Esophagus muscularis mucosa (tissue), 4 donors: ENCODE measurements at regions not wholly inside any gene's neighbourhood (a gene's known extent, or its start where the extent isn't known, plus 50 kb on each side); places are given as distances from the start of the nearest gene placed in this dataset.

Experiments used
- CTCF ChIP-seq, 3 experiments: fragments of 200-600 bp in 2 of 3; fragments of 450-650 bp in 1 of 3; sonication (generic) in 2 of 3; IDR thresholded peaks; one replicate each; pipeline ENCODE4 v1.5.1; 2017 to 2019; ENCODE audit warnings: antibody characterized with exemption in 3 of 3, mild to moderate bottlenecking in 2 of 3, moderate library complexity in 1 of 3
- EP300 ChIP-seq: sonication (generic); formaldehyde crosslinking; IDR thresholded peaks from one replicate; pipeline ENCODE4 v1.6.1; 2017; ENCODE audit warnings: antibody characterized with exemption
- POLR2A ChIP-seq: fragments of 450-650 bp; IDR thresholded peaks from one replicate; pipeline ENCODE4 v1.6.1; 2017; ENCODE audit warnings: antibody characterized with exemption, moderate library complexity, mild to moderate bottlenecking, low read depth
- POLR2AphosphoS5 ChIP-seq, 2 donors: sonication (generic); formaldehyde crosslinking; IDR thresholded peaks; one replicate each; pipeline ENCODE4 v1.6.1; 2017; ENCODE audit warnings: antibody characterized with exemption in 2 of 2

GRCh38 chr2:193885419-193885818 lies 1690.7 kb upstream of the TMEFF2 start:
- TF ChIP-seq POLR2AphosphoS5 (IDR thresholded peaks at IDR 0.05) = no peak
- TF ChIP-seq POLR2A = no peak
- TF ChIP-seq CTCF (IDR thresholded peaks at IDR 0.05) = no peak
- TF ChIP-seq EP300 = no peak
